Stimulated activated CD4-positive, alpha-beta T cell treated with anti-CD3 and anti-CD28 coated beads, Interleukin-15, amount 100 ng/mL, for 48 hours (primary cell): ENCODE measurements at regions not wholly inside any gene's neighbourhood (a gene's known extent, or its start where the extent isn't known, plus 50 kb on each side); places are given as distances from the start of the nearest gene placed in this dataset.

Source experiments
- DNase-seq, 2 donors: peaks; one replicate each; pipeline ENCODE4 v3.0.0-alpha.2; 2020; ENCODE audit warnings: low read depth in 2 of 2

DNA sequence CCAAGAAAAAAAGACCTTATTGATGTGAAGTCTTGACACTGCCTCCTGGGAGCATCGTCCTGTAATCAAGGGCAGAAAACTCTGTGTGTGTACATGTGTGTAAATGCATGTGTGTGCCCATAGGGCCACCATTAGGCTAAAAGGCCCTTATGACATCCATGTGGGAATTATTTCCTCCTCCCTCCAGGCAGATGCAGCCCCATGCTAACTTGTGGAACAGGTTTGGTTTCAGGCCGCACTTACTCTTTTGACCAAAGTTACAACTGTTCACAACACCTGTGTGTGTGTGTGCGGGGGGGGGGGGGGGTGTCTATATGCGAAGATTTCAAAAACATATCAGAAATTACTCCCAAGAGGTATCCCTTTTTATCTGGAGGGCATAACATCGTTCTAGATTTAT, 87.4 kb upstream of the SLC14A2 start:
- DNase-seq = no peak

DNA sequence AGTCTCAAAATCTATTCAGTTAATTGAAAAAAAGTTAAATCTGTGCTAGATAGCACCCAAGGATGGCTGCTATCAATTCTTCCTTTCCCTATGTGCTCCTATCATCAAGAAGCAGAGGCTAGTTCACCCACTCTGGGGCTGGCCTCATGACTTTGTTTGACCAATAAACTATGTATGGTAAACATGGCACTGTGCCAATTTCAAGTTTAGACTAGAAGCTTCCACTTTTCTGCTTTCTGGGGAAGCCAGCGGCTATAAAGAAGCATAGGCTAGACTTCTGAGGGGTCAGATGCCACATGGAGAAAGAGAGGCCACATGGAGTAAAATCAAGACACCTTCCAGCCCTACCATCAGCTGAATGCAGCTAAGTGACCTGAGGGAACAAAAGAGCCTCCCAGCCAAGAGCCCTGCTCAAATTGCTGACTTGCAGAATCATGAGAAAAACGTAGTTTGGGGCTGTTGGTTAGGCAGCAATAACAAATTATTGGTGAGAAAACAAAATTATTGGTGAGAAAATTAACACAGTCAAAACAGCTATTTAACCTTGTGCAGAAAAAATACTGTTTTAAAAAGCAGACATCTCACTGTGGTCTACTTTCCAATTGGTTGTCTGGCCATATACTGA, 86.5 kb upstream of the SLC14A2 start:
- DNase-seq = no peak

DNA sequence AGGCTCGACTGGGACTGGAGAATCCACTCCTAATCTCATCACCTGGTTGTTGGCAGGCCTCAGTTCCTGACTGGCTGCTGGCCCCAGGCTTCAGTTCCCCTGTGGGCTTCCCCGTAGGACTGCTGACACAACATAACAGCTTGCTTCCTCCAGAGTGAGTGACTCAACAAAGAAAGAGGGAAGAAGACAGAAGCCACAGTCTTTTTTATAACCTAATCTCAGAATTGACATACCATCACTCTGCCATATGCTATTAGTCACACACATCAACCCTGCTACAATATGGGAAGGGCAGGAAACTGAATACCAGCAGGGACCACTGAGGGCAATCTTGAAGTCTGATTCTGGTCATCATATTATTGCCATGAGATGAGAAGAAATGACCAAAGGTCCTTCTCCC, 76.8 kb upstream of the SLC14A2 start:
- no peak for DNase-seq

DNA sequence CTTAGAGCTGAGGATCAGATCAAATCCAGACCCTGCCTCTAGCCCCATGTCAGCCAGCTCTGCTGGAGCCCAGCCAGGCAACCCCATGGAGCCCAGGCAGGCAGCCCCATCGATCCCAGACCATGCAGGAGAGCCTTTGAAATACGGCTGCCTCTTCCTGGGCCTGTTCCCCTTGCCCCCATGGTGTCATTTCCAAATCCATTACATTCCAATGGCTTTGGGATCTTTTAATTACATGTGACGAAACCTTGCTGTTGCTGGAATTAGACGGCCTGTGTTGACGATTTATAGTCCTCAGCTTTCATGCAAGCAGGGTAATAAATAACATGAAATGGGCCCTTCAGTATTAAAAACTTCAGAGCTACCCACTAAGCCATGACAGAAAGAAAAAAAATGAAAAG, 75.8 kb upstream of the SLC14A2 start:
- DNase-seq = no peak

DNA sequence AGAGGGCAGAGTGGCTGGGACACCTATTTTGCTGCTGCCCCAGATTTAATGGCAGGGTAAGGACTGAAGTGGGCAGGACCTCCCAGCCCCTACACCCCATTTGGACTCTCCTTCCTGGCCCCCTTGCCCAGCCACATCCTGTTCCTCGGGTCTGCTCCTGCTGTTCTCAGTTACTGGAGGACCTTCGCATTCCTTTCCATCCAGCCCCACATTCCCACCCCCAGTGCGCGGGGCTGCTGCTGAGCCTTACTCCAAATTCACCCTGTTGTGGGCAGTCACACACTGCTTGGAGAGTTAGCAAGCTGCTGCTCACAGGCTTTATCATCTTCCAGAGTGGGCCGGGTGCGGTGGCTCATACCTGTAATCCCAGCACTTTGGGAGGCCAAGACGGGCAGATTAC, 75.2 kb upstream of the SLC14A2 start:
- no peak for DNase-seq

DNA sequence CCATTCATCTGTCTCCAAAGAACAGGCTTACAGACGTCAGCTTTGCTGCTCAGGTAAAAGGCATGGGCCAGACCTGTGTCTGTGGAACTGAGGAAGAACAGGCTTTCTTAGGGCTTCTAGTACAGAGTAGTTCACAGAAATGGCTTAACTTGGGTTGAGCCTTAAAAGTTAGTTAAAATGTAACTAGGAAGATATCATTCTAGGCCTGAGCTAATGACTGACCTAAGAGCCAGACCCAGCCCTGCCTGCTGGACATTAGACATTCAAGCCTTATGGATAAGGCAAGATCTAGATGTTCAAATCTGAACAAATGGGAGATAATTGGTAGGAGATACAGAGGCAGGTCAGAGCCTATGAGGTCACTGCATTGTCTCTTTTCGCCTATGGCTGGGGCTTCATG, 73.9 kb upstream of the SLC14A2 start:
- no peak for DNase-seq

DNA sequence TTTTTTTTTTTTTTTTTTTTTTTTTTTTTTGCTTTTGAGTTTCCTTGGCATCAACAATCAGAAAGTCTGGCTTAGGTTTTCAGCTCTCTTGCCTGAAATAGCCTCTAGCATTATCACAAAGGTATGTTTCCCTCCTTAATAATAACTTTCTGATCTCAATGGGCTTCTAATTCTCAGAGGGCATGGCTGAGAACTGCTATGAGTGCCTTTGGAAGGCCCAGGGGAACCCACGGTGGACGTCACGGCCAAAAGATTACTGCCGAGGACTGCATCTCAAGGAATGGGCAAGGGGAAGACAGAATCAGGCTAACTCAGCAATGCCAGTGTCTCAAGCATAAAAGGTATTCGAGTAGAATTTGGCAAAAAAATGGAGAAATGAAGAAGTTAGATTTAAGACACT, 73.2 kb upstream of the SLC14A2 start:
- no peak for DNase-seq

DNA sequence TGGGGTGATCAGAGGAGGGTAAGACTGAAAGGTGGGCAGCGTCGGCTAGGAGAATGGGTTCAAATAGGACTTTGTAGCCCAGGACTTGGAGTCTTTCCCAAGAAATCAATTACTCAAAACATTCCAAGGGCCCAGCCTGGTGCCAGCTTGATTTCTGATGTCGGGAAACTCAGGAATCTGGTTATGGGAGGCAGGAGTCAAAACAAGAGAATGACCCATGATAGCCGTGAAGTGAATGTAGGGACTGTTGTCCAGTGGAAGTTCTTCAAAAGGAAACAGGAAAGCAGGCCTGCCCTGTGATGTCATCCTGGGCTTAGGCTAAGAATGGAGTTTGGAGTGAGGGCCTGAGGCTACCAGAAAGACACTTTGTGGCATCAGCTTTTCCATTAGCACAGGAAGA, 67.4 kb upstream of the SLC14A2 start:
- DNase-seq = no peak

DNA sequence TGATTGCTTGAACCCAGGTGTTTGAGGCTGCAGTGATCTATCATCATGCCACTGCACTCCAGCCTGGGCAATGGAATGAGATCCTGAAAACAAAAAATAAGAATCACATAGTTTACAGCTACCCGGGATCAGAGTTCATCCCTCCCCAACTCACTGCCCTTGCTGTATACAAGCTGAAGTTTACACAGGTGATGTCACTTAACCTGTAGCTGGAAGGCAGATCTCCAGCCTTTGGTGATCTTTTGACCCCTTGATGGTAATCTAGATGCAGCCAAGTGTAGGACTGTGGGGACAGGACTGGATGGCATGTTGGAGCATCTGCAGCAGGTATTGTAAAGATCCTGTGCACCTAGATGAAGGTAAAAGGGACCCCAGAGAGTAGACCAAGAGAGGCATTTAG, 66.7 kb upstream of the SLC14A2 start:
- DNase-seq = no peak

DNA sequence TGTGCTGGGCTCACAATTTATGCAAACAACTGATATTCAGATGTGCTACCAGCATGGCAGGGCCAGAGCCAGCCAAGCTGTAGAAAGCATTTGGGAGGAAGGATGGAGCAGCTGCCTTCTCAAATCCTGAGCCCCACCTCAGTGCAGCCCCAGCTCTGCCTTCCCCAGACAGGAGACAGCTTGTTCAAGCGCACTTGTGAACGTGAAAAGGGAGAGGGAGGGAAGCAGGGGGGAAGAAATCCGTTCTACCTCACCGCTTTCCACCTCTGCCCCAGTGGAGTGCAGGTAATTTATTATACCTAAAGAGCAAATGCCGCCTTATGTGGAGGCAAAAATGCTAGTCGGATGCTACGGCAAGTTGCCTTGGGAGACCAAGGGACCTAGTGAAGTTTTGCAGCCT, 66.0 kb upstream of the SLC14A2 start:
- no peak for DNase-seq

DNA sequence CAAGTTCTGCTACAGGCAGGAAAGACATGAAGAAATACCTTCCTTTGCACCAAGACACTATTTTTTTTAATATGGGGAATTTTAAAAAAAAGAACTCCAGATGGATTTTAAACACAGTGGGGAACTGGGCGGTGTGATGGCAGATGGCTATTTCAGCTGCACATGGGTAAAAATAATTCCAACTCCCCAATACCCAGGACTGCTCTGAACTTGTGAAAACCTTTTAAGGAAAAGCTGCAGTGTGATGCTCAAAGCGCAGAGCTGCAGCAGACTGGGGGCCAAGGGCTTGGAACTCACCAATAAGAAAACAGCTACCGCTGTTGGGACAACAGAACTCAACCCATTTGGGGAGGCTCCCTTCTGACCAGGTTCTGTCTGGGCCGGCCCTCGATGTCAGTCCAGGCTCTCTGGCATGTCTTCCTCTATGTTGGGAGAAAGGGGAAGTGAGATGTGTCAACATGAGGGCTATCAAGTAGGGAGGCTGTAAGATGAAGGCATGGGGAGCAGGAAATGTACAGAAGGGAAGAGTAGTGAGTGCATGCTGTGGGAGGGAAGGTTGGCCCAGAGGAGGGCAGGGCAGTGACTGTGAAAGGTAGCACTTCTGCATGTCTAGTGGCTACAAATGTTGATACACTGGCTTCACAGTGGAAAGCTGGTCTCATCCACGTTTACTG, 64.0 kb upstream of the SLC14A2 start:
- DNase-seq = no peak

DNA sequence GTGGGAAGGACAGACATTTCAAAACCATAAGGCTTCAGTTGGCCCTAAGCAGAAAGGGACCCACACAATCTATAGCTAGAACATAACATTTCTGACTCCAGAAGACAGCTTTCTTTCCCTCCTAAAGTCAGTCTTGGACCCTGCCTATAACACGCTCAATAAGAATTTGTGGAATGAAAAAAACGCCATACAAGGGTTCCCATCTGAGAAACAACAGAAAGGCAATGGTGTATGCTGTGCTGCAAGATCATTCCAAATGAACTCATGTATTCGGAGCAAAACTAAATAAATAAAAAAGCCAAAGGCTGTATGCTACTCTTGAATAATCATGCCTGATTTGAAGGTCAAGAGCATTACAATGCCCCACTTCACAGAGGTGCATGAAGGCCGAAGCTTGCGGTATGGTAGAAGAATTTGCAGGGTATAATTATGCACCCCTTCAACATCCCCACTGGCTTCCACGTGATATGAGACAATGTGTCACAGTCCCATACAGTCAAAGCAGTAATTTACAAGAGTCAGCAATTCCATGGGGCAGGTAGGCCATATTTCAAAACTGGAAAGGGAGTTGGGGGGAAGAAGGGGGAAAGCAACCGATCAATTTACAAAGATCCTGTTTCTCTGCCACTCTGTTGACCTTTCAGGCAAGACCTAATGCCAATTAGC, 61.4 kb upstream of the SLC14A2 start:
- DNase-seq = no peak

DNA sequence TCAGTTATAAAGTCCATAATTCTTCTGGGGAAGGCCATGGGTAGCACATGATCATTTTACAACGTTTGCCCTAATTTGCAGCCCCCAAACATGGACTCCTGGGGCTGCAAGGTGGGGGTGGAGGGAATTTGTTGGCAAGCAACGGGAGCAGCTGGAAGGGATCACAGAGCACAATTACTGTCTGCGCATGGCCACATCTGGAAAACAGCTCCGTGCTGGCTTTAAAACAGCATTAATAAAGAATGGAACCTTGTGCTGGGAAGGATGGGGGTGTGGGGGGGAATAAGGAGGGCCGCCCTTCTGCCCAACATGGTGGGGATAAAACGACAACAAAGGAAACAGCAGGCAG, 60.9 kb upstream of the SLC14A2 start:
- no peak for DNase-seq

DNA sequence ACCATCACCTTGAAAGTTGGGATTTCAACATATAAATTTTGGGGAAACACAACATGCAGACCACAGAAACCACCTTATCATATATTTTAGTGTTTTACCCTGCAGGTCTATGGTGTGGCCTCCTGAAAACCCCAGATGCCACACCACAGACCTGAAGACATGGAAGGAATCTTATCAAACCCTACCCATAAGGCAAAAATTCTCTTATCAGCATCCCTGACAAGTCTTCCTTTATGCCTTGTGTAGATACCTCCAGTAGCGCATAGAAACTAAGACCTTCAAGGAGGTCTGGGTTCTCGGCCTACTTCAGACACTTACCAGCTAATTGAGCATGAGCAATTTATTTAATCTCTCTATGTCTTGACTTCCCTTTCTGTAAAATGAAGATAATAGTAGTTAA, 59.1 kb upstream of the SLC14A2 start:
- no peak for DNase-seq

DNA sequence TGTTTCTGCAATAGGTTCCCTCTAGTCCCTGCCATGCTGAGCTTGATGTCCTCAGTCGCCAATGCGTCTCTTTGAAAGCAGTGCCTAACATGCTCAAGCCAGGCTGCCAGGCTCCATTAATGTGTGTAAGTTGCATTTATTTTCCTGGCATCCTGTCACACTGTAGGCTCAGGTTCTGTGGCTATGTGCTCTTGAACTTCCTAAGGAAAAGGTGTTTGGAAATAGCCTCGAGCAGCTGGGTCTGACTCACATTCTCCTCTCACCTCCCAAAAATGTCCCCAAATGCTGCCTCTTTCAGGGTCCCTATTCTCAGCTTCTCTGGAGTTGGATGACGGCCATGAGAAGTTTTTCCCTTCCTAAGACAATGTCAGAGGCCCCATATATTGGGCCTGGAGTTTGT, 58.0 kb upstream of the SLC14A2 start:
- no peak for DNase-seq

DNA sequence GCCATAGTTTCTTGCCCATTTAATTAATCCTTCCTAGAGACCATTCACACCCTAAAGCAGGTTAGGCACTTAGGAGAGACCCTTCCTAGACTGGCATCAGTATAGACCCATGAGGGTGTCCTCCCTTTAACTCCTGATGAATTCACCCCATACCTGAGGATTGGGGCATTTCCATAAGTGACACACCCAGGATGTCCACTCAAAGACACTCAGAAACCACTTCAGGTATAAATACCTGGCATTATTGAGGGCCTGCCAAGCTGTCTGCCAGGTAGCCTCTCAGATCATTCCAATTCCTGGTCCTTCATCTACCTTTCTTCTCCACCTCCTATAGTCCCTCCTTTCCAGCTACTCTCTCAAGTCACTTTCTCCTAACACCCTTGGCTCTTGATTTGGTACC, 57.5 kb upstream of the SLC14A2 start:
- DNase-seq = no peak

DNA sequence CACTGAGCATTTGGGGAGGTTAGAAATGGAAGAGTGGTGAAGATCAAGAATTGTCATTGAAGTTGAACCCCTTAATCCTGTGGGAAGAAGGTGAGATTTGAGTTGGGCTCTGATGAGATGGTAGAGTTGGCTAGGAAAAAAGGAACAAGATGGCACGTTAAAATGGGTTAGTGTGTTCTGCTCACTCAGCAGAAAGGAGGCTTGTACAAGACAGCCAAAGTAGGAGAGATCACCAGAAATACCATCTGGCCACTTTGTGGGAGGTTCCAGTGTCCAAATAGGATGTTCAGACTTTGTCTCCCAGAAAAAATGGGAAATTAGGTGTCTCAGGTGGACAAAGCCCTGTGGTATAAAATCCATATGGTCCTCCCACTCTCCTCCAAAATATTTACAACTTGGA, 56.0 kb upstream of the SLC14A2 start:
- DNase-seq = no peak

DNA sequence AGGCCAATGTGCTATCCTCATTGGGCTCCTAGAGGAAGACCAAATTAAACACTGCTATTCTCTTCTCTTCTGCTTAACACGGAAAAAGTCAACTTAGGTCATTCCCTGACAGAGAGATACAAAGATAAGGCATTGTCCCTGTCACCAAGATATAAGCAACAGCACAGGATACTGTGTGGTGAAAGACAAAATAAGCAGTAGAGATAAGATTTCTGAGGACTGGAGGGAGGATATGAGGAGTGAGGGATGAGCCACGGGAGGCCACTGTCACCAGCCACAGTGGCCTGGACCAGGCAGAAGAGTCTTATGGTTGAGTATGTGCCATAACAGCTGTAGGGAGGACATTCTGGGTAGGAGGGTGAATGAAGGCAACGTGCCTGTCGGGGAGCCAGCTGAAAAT, 54.4 kb upstream of the SLC14A2 start:
- no peak for DNase-seq

DNA sequence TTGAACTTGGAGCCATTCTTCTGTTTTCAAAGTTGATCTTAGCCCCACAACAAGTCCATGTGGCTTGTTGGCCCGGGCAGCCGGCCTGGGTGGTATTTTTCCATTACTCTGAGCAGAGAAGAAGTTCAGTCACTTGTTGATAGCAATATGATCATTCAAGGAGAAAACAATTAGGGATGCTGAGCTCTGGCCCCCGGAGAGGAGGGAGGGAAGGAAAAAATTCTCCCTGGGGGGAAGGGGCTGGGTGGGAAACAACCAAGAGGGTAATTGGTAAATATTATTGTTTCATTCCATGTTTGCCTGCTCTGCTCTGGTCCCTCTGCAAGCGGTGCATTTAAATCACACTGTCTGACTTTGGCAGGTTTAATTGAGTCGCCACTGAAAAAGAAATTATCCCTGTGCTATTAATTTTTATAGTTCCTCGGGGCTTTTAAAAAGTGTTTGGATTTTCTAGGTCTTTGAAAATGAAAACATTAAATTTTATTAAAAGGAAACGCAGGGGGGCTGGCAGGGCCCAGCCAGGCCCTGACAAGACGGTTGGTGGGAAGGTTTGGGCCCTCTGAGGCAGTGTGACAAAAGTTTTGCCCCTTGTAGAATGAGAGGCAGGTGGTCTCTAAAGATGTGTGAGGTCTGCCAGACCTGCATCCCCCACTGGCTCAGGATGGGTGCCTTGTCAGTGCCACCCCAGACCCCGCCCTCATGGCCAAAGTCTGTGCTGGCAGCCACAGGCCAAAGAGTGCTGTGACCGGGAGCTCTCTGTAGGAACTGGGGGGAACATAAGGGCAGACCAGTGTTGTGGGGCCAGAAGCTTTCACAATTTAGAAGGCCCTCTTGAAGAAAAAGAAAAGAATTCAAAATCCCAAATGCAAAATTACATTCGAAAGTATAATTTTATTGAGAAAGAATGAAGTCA, 52.5 kb upstream of the SLC14A2 start:
- no peak for DNase-seq

DNA sequence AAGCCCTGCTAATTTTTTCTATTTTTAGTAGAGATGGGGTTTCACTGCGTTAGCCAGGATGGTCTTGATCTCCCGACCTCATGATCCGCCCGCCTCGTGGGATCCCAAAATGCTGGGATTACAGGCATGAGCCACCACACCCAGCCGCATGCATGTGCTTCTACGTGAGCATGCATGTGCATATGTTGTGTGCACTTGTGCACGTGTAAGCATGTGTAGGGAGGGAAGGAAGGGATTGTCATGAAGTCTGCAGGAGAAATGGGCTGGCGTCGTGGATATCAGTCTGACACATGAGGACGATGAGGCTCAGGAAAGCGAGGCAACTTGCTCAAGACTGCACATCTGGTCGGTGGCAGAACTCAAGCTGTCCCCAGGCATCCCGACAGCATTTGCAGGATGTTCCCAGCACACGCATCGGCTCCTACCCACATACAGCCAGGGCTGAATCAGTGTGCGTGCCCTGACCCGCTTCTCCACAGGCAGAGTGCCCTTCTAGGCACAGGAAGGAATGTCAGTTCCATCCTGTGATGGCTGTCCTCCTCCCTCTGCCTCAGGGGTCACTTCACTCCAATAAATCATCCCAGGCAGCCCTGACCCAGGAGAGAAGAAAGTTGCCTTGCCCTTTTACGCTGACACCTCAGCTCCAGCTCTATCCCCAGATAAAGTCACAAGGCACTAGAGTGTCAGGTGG, 49.9 kb upstream of the SLC14A2 start:
- DNase-seq = no peak
